GM12892 (cell line): ENCODE measurements at regions not wholly inside any gene's neighbourhood (a gene's known extent, or its start where the extent isn't known, plus 50 kb on each side); places are given as distances from the start of the nearest gene placed in this dataset.

Source experiments
- POLR2A ChIP-seq: IDR thresholded peaks from 2 replicates; pipeline ENCODE4 v1.6.1; 2011; ENCODE audit warnings: low read depth, low read length, control low read depth
- POLR2AphosphoS5 ChIP-seq: IDR thresholded peaks from 2 replicates; pipeline ENCODE4 v1.6.1; 2011; ENCODE audit warnings: low read depth, low read length, control low read depth
- TAF1 ChIP-seq: IDR thresholded peaks from 2 replicates; pipeline ENCODE4 v1.6.1; 2011; ENCODE audit warnings: low read depth, mild to moderate bottlenecking, control low read depth, low read length, borderline replicate concordance

GRCh38 chr2:12863937-12864336, 147.2 kb downstream of the TRIB2 start:
- no peak for TF ChIP-seq TAF1
- no peak for TF ChIP-seq POLR2AphosphoS5
- TF ChIP-seq POLR2A, result no peak
